CD4-positive, alpha-beta T cell (primary cell): ENCODE measurements at regions not wholly inside any gene's neighbourhood (a gene's known extent, or its start where the extent isn't known, plus 50 kb on each side); places are given as distances from the start of the nearest gene placed in this dataset.
"Not testable (repeated sequence)": the region's sequence is repeated elsewhere in the genome, so short reads cannot be mapped to it uniquely, and the experiment has no call there.

Source experiments
- ATAC-seq: fragments of 200-7000 bp; cut with Tn5 transposase; one replicate; pipeline ENCODE4 v1.10.0; 2022; ENCODE audit warnings: mild to moderate bottlenecking; ENCODE audit not compliant: poor library complexity
- CTCF ChIA-PET: fragments of 350-600 bp; sonication (Branson Sonifier 250); formaldehyde crosslinking; loops from one replicate; lab custom pipeline; 2021; ENCODE audit warnings: antibody characterized with exemption, inconsistent platforms; lab: Charles Lee
- POLR2A ChIA-PET: fragments of 350-600 bp; sonication (Branson Sonifier 250); formaldehyde crosslinking; loops from one replicate; lab custom pipeline; 2021; ENCODE audit warnings: antibody characterized with exemption, inconsistent platforms; lab: Charles Lee
- DNase-seq, 14 experiments: peaks; one replicate each; pipeline ENCODE4 v3.0.0-alpha.2; 2013 to 2020; ENCODE audit warnings: mixed read lengths in 2 of 14
- H3K27ac ChIP-seq, 2 donors: one replicate each; pipeline versions ENCODE4 v1.5.1 to v1.7.0; 2013; ENCODE audit warnings: low read length in 2 of 2, low read depth in 1 of 2, mild to moderate bottlenecking in 1 of 2
- H3K27me3 ChIP-seq, 2 experiments: 1 replicate in 1 of 2; 2 replicates in 1 of 2; pipeline versions ENCODE4 v1.6.1 to v1.7.0; 2013; ENCODE audit warnings: low read length in 2 of 2, control low read depth in 1 of 2, mild to moderate bottlenecking in 1 of 2, moderate library complexity in 1 of 2; ENCODE audit not compliant: insufficient read depth in 2 of 2, control insufficient read depth in 1 of 2
- H3K36me3 ChIP-seq: one replicate; pipeline ENCODE4 v1.6.1; 2013; ENCODE audit warnings: low read length, control low read depth; ENCODE audit not compliant: insufficient read depth
- H3K4me1 ChIP-seq: one replicate; pipeline ENCODE4 v1.6.1; 2013; ENCODE audit warnings: low read length, control low read depth; ENCODE audit not compliant: insufficient read depth
- H3K4me3 ChIP-seq: one replicate; pipeline ENCODE4 v1.5.1; 2013; ENCODE audit warnings: mild to moderate bottlenecking, low read length, moderate library complexity
- H3K9me3 ChIP-seq, 2 experiments: 1 replicate in 1 of 2; 2 replicates in 1 of 2; pipeline versions ENCODE4 v1.6.1 to v1.7.0; 2013; ENCODE audit warnings: low read length in 2 of 2, mild to moderate bottlenecking in 2 of 2, control low read depth in 1 of 2, moderate library complexity in 1 of 2; ENCODE audit not compliant: control insufficient read depth in 1 of 2, insufficient read depth in 1 of 2
- H3K27ac Mint-ChIP-seq: one replicate; pipeline ENCODE4 v1.8.0; 2020; ENCODE audit warnings: mixed read lengths
- H3K27me3 Mint-ChIP-seq: one replicate; pipeline ENCODE4 v1.8.0; 2021; ENCODE audit warnings: mixed read lengths
- H3K36me3 Mint-ChIP-seq: one replicate; pipeline ENCODE4 v1.8.0; 2021; ENCODE audit warnings: low read depth, mixed read lengths
- H3K4me1 Mint-ChIP-seq: one replicate; pipeline ENCODE4 v1.8.0; 2021; ENCODE audit warnings: low read depth, mixed read lengths
- H3K4me3 Mint-ChIP-seq: one replicate; pipeline ENCODE4 v1.8.0; 2020; ENCODE audit warnings: mild to moderate bottlenecking, mixed read lengths
- H3K9me3 Mint-ChIP-seq: one replicate; pipeline ENCODE4 v1.8.0; 2020; ENCODE audit warnings: mixed read lengths
- CTCF ChIP-seq: fragments of 200-600 bp; IDR thresholded peaks from one replicate; pipeline ENCODE4 v1.8.0; 2022; ENCODE audit warnings: antibody characterized with exemption, mild to moderate bottlenecking
- intact Hi-C, 2 experiments: fragments of 100-400 bp; cut with DNase I in 1 of 2; cut with micrococcal nuclease in 1 of 2; formaldehyde crosslinking; loops; one replicate each; pipeline versions ENCODE4 v1.15.1 to v1.9.0; 2023 to 2025; cut with DNase I, micrococcal nuclease

GRCh38 chr13:22929381-22930126, 251.2 kb upstream of the SGCG start:
- ChIA-PET CTCF (no interaction called here), POLR2A (no interaction called here)
- Mint-ChIP-seq H3K36me3 (no peaks in the 10 kb centered on the region), H3K4me1 (peaks cover 6% of the 10 kb centered on the region), H3K27me3 (peaks cover 54% of the 10 kb centered on the region), H3K27ac (no peak overlapping the region), H3K4me3 (no peak overlapping the region), H3K9me3 (no peaks in the 10 kb centered on the region)
- intact Hi-C loops, result no loop called here
- Histone ChIP-seq H3K27ac (no peak overlapping the region), H3K4me1 (peaks cover 3% of the 10 kb centered on the region), H3K9me3 (peaks cover 0 to 15% of the 10 kb centered on the region in 2 experiments), H3K36me3 (no peaks in the 10 kb centered on the region), H3K27me3 (peaks cover 6 to 9% of the 10 kb centered on the region in 2 experiments), H3K4me3 (no peak overlapping the region)
- DNase-seq (no peak), ATAC-seq (no peak)
- no peak for TF ChIP-seq CTCF

- Histone ChIP-seq H3K4me3 (no peak overlapping the region), H3K27me3 (peaks cover 5 to 6% of the 10 kb centered on the region in 2 experiments), H3K27ac (no peak overlapping the region), H3K9me3 (peaks cover 0 to 19% of the 10 kb centered on the region in 2 experiments), H3K36me3 (no peaks in the 10 kb centered on the region), H3K4me1 (peaks cover under 1% of the 10 kb centered on the region)
- Mint-ChIP-seq H3K4me1 (no peaks in the 10 kb centered on the region), H3K27ac (no peak overlapping the region), H3K9me3 (no peaks in the 10 kb centered on the region), H3K36me3 (no peaks in the 10 kb centered on the region), H3K4me3 (no peak overlapping the region), H3K27me3 (peaks cover 38% of the 10 kb centered on the region)
- ChIA-PET CTCF (no interaction called here), POLR2A (no interaction called here)
- intact Hi-C loops, result no loop called here
- DNase-seq, result no peak
- ATAC-seq, result no peak
- no peak for TF ChIP-seq CTCF
These were observed 249.2 kb upstream of the SGCG start for GRCh38 chr13:22931576-22931975.

- POLR2A ChIA-PET, H3K9me3 Mint-ChIP-seq, H3K4me3 Mint-ChIP-seq, H3K27ac Mint-ChIP-seq, H3K36me3 Mint-ChIP-seq, H3K27me3 ChIP-seq, H3K4me1 Mint-ChIP-seq, intact Hi-C loops, DNase-seq, H3K4me3 ChIP-seq, ATAC-seq, H3K36me3 ChIP-seq, H3K27ac ChIP-seq, H3K4me1 ChIP-seq, CTCF ChIA-PET: not testable (repeated sequence)
- H3K9me3 ChIP-seq, result peaks cover 0 to 25% of the 10 kb centered on the region in 2 experiments
- H3K27me3 Mint-ChIP-seq, result peaks cover 30% of the 10 kb centered on the region
These were observed 248.0 kb upstream of the SGCG start for GRCh38 chr13:22932632-22933412.
